Right lung (tissue), 2 donors: ENCODE measurements at regions not wholly inside any gene's neighbourhood (a gene's known extent, or its start where the extent isn't known, plus 50 kb on each side); places are given as distances from the start of the nearest gene placed in this dataset.
"Not testable (repeated sequence)": the region's sequence is repeated elsewhere in the genome, so short reads cannot be mapped to it uniquely, and the experiment has no call there.

Experiments
- DNase-seq, 2 donors: peaks; one replicate each; pipeline ENCODE4 v3.0.0-alpha.2; 2013

DNA sequence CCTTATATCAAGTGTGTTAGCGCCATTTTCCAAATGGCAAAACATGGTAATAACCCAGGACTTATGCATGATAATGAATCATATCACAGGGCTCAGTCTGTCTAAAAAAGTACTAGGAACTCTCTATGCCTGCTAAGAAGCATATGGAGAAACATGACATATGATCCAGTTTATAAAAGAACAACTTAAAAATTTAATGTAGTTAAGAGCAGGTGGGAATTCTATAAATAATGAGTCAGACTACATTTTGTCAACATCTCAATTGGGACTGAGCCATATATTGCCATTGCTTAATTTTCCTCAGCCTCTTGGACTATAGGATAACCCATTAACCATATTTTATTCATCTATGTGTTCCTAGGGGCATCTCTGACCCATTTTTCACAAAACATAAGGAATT lies 360.4 kb upstream of the AGA start:
- DNase-seq = no peak

DNA sequence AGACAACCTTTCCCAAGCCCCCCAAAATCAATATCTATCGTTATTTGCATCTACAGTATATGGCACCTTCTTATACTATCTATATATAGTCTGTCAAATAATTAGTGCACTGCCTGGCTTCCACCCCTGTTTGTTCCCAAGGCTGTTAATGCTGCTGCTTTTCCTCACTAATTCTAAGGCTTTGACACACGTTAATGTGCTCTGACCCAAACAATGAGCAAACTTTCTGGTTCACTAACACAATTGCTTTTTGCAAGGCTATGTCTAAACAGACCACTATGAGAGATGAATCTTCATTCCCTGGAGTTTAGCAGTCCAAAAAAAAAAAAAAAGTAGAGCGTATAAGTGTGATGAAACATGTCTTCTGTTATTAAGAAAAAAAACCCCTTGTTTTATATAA lies 360.9 kb upstream of the AGA start:
- DNase-seq = no peak

DNA sequence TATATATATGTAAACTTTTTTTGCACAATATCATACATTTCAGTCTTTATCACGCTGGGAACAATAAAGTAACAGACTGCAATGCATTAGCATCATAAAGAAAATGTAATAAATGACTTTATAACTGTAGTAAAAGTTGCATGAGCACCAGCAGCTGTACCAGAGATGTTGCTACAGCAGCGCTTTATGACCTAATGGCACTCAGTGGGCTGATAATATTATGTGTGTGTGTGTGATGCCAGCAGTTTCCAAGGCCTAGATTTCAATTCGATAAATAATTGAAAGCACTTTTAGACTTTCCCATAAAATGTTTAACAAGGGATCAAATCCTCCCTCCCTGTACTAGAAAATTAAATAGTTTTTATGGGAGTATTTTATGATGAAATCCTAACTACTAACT lies 367.6 kb upstream of the AGA start:
- DNase-seq = no peak

DNA sequence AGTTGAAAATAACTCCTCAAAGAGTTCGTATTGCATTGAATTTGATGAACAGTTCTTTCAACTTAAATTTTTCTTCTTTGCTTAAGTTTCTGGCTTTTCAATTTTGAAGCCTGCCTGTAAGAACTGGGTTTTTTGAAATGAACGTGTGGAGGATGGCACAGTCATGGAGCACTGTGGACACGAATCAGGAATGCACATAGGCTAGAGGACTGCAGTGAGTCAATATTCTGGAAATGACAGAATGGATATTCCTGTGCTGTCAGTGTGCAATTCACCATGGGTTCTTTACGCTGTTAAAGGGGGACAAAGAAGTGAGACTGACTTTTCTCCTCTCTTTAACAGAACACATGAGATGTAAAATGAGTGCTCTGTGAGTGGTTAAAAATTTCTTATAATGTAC lies 368.0 kb upstream of the AGA start:
- no peak for DNase-seq

DNA sequence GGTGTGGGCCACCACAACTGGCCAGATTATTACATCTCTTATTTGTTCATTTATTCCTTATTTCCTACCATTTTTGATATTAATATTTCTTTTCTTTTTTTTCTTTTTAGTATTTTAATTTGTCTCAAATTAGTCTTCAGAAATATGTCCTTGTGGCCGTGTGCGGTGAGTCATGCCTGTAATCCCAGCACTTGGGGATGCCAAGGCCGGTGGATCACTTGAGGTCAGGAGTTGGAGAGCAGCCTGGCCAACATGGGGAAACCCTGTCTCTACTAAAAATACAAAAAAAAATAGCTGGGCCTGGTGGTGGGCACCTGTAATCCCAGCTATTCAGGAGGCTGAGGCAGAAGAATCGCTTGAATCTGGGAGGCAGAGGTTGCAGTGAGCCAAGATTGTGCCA lies 376.2 kb upstream of the AGA start:
- not testable (repeated sequence) for DNase-seq

DNA sequence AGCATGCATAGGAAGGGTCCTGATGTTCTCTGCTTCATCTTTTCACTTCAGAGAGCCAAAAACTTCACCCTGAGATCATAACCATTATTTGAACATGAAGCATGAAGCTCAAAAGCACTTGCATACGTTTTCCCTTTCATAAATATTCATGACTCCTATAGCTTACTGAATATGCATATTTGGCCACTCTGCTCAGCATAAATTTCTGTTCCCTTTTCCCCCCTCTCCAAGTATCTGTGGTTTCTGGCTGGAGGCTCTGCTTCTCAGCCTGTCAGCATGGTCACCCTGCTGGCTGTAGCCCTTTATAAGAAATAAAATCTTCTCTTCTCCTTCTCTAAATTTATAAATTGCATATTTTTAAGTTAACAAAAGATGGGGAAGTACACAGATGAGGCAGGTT lies 384.7 kb upstream of the AGA start:
- no peak for DNase-seq

DNA sequence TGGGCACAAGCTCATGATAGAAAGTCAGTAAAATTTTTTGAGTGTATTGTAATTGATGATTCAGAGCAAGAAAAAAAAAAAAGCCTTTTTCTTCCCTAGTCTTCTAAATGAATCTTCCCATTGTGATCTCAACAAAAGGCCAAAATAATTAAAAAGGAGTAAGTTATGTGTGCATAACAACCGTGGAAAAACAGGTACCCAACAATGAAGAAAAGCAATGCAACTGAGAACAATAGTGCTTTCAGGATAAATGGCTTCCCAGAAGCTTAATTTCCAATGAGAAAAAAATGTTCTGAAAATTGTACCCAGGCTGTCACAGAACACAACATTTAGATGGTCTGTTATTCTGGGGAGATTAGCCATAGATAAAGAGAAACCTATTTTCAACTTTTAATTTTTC lies 399.0 kb upstream of the AGA start:
- no peak for DNase-seq

DNA sequence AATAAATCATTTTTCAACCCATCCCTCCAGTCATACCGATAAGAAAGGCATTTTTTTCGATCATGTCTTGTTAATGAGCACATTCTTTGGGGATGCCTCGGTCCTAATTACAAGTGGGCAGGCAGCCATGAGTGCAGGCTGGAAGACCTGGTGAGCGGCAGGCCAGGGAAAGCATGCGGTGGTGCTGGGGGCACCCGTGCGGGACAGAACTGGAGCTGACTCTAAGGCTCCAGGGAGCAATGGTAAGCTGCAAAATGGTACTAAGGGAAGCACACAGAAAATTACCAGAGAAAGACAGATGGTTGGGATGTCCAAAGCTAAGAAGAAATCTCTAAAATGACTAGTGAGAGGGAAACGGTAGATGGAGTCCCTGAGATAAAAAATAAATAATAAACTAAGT lies 411.0 kb upstream of the AGA start:
- no peak for DNase-seq

DNA sequence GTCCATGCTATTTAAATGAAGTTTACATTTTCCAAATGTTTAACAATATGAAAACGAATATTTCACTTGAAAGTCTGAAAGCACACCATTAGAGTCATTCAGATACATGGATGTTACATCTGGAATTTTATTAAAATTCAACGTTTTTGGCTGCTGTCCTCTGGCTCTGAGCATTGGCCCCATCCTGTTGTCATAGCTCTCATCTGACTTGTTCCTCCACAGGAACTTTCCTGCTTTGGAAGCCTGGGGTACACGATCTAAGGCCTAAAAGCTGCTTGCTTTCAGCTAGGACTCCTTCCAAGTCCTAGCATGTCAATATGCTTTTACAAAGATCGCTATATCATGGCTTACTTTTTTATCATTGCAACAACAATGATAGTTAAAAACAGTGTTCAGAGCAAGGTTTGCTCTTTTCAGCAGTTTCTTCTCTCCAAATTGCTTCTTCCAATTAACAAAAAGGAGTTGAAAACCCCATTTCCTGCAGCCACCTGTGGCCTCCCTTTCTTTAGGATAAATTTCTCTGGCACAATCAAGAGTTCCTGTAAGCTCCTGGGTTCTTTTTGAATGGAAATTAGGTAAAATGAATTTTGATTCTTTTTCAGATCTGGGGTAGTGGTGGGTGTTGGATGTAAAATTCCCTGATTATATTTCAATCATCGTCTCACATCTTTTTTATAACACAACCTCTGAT lies 413.4 kb upstream of the AGA start:
- no peak for DNase-seq

DNA sequence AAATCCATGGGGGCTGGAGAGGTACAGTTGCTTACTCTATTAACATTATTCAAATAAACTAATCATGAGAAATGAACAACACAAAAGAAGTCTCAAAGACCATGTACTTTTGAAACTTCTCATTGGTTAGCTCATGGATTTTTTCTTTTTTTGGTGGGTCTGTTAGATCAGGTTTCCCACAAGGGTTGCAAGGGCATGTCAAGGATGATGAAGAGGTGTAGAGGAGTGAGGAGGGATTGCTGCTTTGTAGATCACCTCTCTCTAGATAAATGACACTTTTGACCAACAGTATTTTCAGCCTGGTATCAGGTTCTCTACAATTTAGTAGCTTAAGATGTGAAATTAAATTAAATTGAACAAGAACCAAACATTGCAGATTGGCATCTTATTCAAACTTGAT lies 417.9 kb upstream of the AGA start:
- no peak for DNase-seq

DNA sequence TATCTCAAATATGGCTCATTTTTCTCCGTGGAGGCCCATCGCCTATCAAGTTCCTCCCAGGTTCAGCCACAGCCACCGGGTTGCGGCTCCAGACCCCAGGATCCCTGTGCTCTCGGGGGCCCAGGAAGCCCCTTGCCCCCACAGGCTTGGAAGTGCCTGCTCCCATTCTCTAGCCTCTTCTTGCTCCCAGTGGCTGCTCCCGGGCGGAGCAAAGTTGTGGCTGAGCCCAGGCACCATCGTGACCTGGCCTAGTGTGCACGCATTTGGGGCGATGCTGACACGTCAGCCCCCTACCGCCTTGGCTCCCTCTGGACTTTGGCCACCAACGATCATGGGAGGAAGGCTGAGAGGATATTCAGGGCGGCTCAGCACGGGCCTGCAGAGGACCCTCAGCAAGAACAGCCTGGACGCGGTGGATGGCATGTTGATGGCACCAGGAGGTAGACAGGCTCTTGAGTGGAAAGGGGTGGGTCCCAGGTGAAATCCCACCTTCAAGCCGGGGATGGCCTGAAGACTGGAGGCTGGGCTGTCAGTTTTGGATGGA lies 419.4 kb upstream of the AGA start:
- DNase-seq = no peak

DNA sequence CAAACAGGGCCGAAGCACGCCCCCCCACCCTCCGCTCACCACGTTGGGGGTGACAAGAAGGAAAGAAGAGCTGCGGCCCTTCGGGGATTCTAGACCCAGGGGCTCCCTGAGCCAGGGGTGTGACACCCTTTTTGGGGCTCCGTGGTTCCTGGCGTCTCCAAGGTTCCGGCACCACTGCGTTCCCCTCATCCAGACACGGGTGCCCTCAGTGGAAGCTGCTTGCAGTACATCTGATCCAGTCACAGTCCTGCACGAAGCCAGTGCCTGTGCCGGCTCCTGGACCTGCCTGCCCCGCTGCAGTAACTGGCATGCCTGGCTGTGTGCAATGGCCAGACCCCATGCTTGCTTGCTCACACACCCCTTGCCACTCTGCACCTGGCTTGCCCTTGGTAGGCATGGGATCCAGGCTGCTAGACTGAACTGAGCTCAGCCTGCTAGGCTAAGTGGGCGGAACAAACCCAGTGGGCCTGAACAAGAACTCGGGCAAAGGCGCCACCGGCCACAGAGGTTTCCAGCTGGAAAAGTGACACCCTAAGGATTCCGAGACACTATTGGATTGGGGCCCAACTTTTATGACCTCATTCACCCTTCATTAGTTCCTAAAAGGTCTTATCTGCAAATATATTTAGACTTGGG lies 420.4 kb upstream of the AGA start:
- DNase-seq = no peak

DNA sequence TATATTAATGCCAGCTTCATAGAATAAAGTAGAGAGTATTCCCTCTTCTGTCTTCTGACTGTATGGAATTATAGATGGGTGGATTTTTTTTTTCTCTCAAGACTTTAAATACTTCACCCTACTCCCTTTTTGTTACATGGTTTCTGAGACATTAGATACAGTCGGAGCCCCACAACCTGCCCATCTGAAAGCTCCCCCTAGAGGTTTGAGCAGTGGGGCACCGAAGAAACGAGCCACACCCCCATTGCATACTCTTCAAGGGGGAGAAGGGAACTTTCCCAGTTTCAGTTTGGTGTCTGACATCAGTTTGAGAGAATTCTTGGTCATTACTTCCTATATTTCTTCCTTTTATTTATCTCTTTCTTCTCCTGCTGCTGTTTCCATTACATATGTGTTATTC lies 437.6 kb upstream of the AGA start:
- DNase-seq = no peak

DNA sequence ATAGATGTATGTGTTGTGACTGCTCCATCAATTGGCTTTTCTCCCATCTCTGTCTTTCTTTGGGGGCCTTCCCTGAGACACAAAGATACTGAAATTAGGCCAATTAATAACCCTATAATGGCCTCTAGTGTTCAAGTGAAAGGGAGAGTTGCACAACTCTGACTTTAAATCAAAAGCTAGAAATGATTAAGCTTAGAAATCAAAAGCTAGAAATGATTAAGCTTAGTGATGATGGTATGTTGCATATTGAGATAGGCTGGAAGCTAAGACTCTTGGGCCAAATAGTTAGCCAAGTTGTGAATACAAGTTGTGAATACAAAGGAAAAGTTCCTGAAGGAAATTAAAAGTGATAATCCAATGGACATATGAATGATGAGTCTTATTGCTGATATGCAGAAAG lies 452.9 kb upstream of the AGA start:
- no peak for DNase-seq

DNA sequence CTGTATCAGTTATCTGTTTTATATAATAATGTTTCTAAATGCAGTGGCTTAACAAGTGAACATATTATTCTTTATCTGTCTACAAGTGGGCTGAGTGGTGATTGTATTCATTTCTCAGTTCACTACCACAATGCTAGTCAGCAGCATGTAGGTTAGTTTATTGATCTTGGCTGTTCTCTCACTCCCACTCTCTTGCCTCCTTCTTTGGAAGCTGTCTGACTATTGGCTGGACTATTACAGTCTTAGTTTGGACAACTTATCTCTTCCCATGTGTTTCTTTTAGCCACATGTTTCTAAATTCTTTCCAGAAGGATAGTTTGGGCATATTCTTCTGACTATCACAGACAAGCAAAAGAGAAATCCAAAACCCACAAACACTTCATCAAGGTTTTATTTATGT lies 459.5 kb upstream of the AGA start:
- DNase-seq = no peak

DNA sequence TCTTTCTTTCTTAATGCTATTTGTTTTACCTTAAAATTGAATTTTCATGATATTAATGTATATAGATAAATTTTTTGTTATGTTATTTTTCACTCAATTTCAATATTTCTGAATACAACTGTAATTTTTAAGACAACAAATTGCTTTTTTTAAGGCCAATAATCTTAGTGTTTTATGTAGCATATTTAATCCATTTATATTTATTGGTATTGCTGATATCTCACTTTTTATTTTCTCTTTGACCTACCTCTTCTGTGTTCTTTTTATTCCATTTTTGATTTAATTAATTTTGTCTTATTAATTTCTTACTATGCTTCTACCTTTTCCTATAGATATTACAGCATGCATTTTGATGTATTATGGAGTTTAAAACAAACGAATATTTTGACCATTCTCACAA lies 460.1 kb upstream of the AGA start:
- no peak for DNase-seq

DNA sequence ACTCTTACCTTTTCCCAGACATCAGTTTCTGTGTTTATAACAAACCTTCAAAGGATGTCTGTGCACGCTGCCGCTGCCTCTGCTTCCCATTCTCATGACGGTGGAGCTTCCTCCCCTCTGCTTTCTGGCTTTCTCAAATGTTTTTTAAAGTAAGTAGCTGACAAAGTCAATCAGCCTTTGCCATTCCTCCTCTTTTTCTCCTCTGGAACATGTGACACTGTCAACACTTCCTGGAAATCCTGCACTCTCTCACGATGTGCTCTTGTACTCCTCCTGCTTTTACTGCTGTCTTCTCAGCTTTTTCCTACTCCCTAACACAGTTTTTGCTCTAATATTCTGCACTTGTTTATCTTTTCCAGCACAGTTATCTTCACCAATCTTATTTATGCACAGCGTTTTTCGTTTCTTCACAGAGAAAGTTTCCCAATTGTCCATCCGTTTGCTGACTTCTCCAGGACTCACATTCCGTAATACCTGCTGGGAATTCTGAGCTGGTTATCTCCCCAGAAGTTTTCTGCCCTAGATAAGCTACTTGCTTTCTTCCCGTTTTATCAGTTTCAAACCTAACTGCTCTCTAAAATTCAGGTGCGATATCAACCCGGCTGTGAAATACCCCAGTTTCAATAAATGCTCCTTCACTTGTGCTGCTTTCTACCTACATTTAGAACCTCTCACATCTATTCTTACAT lies 465.6 kb upstream of the AGA start:
- no peak for DNase-seq

DNA sequence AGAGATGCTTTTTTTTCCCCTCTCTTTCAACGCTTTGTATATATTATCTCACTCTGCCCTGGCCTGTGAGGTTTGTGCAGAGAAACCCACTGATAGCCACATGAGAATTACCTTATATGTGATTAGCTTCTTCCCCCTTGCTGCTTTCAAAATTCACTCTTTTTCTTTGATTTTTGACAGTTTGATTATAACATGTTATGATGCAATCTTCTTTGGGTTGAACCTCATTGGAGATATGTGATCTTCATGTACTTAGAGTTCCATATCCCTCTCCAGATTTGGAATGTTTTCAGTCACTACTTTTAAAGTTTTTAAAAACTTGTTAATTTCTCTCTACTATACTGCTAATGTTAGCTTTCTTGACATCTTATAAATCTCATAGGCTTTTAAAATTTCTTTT lies 479.5 kb upstream of the AGA start:
- DNase-seq = no peak

DNA sequence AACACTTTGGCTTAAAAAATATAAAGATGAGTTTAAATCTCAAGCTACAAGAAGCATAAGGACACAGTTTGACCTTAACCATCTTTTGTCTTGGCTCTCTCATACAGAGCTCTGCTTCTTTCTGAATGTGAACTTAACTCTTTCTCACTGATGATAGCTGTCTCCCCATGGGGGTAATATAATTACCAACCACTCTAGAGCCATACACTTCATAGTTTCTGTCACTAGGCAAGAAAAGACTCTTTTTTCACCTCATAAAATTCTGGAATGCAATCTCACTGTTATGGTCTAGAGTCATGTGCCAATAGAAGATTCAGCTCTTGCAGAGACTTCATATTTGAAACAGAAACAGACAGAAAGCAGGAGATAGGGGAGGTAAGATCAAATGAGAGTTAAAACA lies 481.7 kb upstream of the AGA start:
- DNase-seq = peak; percentile 46 to 47

DNA sequence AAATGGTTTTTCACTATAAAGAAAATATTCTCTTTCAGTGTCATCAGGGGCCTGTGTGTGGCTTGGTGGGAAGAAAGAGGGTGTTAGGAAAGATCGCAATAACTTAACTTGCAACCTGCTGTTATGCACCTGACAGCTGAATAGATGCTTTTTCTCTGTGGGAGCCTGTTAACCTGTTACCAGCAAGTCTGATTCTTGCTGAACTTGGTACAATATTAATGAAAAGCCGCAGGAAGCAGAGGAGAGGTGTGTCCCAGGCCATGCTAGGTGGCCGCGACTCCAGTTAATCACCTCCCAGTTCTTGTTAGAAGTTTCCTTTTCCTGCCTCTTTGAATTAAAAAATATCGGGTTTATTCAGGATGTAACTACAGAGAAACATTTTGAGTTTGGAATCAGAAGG lies 494.8 kb upstream of the AGA start:
- DNase-seq = no peak

DNA sequence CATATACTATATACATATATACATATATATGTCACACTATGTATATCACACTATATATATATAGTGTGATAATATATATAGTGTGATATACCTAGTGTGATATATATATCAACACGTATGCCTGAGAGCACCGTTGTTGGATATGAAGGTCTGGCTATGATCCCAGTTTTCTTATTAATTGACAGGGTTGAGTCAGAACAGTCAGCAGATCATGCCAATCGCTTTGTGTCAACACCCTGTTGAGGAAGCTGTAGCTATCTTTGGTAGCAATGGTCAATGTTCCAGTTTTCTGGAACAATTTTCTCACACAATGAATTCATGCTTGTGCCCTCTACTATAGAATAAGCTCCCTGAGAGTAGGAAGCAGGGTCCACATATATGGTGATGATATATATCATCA lies 496.0 kb upstream of the AGA start:
- no peak for DNase-seq

DNA sequence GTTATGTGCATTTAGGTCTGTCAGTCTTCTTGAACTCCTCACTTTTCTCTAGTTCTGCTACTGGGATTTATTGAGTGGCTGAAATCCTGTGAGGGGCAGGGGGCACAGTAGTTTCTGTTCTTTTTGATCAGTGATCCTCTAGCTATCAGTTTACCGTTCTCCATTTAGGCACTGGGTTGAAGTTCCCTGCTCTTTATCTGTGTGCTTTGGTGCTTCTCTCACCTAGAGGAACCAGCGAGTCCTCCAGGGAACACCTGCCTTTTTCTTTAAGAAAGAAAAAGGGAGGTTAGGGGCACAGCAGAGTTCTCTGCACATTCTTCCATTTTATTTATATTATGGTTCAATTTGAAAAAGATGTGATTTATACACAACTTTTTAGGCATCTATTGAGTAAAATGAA lies 503.0 kb upstream of the AGA start:
- DNase-seq = no peak

DNA sequence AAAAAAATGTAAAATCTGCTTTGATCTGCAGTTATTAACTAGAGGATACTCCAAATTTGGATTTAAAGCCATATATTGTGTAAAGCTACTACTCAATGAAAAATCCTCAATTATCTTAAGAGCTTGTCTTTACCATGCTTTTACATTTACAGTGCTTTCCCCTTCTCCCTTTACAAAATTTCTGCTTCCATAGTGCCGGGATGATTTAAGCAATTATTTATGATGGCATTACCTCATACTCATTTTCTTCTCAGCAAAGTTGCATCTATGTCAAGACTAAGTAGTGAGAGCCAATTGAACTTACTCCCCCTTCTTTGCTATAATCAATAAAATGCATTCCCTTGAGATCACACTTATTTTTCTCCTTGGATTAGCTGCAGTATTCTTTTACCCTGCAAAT lies 505.4 kb upstream of the AGA start:
- DNase-seq = no peak
